A549 (cell line): ENCODE measurements at regions not wholly inside any gene's neighbourhood (a gene's known extent, or its start where the extent isn't known, plus 50 kb on each side); places are given as distances from the start of the nearest gene placed in this dataset.

Experiments
- ATAC-seq, 2 experiments: fragments of 200-7000 bp in 1 of 2; fragments of >200 bp in 1 of 2; cut with Nextera tagmentation in 1 of 2; cut with Tn5 transposase in 1 of 2; 3 replicates each; pipeline versions ENCODE4 v1.8.0 to v1.9.1; 2018 to 2020; ENCODE audit warnings: mild to moderate bottlenecking in 1 of 2, moderate library complexity in 1 of 2
- CTCF ChIA-PET: fragments of 300-600 bp; sonication (Branson Sonifier 250); formaldehyde crosslinking; extraction: SDS; loops from one replicate; lab custom pipeline; 2021; ENCODE audit warnings: antibody characterized with exemption, inconsistent platforms; lab: Yijun Ruan, JAX
- POLR2A ChIA-PET: fragments of 350-600 bp; formaldehyde crosslinking; extraction: SDS; loops from one replicate; lab custom pipeline; 2021; ENCODE audit warnings: antibody characterized with exemption, inconsistent platforms; lab: Yijun Ruan, JAX
- DNase-seq, 2 experiments: peaks; one replicate each; pipeline versions ENCODE4 v3.0.0 to v3.0.0-alpha.2; 2011 to 2016; ENCODE audit warnings: low read depth in 1 of 2, low spot score in 1 of 2
- FAIRE-seq: peaks from 2 replicates; lab custom pipeline; 2011; peaks lifted over from hg19 to GRCh38; lab: Jason Lieb, UNC
- H3K27ac ChIP-seq, 2 experiments: fragments of >200 bp; sonication (Bioruptor Twin); formaldehyde crosslinking; 3 replicates each; pipeline ENCODE4 v1.5.1; 2016 to 2017
- H3K4me1 ChIP-seq: fragments of >200 bp; sonication (Bioruptor Twin); formaldehyde crosslinking; 3 replicates; pipeline ENCODE4 v1.6.1; 2016
- H3K4me2 ChIP-seq: fragments of >200 bp; sonication (Bioruptor Twin); formaldehyde crosslinking; 3 replicates; pipeline ENCODE4 v1.6.1; 2016
- H3K4me3 ChIP-seq: fragments of >200 bp; sonication (Bioruptor Twin); formaldehyde crosslinking; 3 replicates; pipeline ENCODE4 v1.5.1; 2016
- H3K9me3 ChIP-seq: fragments of >200 bp; sonication (Bioruptor Twin); formaldehyde crosslinking; 3 replicates; pipeline ENCODE4 v1.6.1; 2016
- CBX8 ChIP-seq: fragments of 200-600 bp; sonication (generic); IDR thresholded peaks from 2 replicates; pipeline ENCODE4 v1.6.1; 2016
- EP300 ChIP-seq, 2 experiments: fragments of >200 bp; sonication (Bioruptor Twin); formaldehyde crosslinking; IDR thresholded peaks; 2 replicates in 1 of 2; 3 replicates in 1 of 2; pipeline ENCODE4 v1.6.1; 2016 to 2017
- ESRRA ChIP-seq: fragments of 150-350 bp; IDR thresholded peaks from 2 replicates; pipeline ENCODE4 v1.6.1; 2014; ENCODE audit warnings: mild to moderate bottlenecking, low read length, borderline replicate concordance
- HDAC2 ChIP-seq: fragments of 200-600 bp; sonication (generic); IDR thresholded peaks from 2 replicates; pipeline ENCODE4 v1.6.1; 2016
- HOXB13 ChIP-seq: fragments of 250-450 bp; sonication (Bioruptor Pico); IDR thresholded peaks from 2 replicates; pipeline ENCODE4 v1.5.0; 2020; ENCODE audit warnings: low read depth, mild to moderate bottlenecking, moderate library complexity
- KDM1A ChIP-seq: fragments of 200-600 bp; sonication (generic); IDR thresholded peaks from 2 replicates; pipeline ENCODE4 v1.6.1; 2016; ENCODE audit warnings: low read depth, mild to moderate bottlenecking
- NR3C1 ChIP-seq: fragments of >200 bp; sonication (Bioruptor Twin); formaldehyde crosslinking; IDR thresholded peaks from 3 replicates; pipeline ENCODE4 v1.6.1; 2017
- PHF8 ChIP-seq: fragments of 200-600 bp; sonication (generic); IDR thresholded peaks from 2 replicates; pipeline ENCODE4 v1.6.1; 2016; ENCODE audit warnings: low read depth, mild to moderate bottlenecking, antibody characterized with exemption, moderate library complexity, borderline replicate concordance
- POLR2AphosphoS2 ChIP-seq: conservative IDR thresholded peaks from 2 replicates; pipeline ENCODE4 v1.6.1; 2012; ENCODE audit warnings: low read length, improper control_type of control experiment, inconsistent platforms
- RAD21 ChIP-seq, 2 experiments: fragments of >200 bp in 1 of 2; sonication (Bioruptor Twin) in 1 of 2; formaldehyde crosslinking in 1 of 2; IDR thresholded peaks in 1 of 2; conservative IDR thresholded peaks in 1 of 2; 2 replicates in 1 of 2; 3 replicates in 1 of 2; pipeline ENCODE4 v1.6.1; 2012 to 2018; ENCODE audit warnings: inconsistent platforms in 1 of 2
- RNF2 ChIP-seq: fragments of 200-600 bp; sonication (generic); IDR thresholded peaks from 2 replicates; pipeline ENCODE4 v1.6.1; 2016; ENCODE audit warnings: low read depth, mild to moderate bottlenecking, antibody characterized with exemption, moderate library complexity, borderline replicate concordance
- ZC3H11A ChIP-seq: fragments of 450-650 bp; IDR thresholded peaks from 2 replicates; pipeline ENCODE4 v1.6.1; 2014; ENCODE audit warnings: antibody characterized with exemption, mild to moderate bottlenecking
- ZSCAN20 ChIP-seq: fragments of 250-450 bp; sonication (Bioruptor Pico); IDR thresholded peaks from 2 replicates; pipeline ENCODE4 v1.8.0; 2022; ENCODE audit warnings: mild to moderate bottlenecking, moderate library complexity
- WGBS: methylation state at CpG from one replicate; pipeline ENCODE4 v1.1.6; 2017; ENCODE audit errors: missing lambda C conversion rate; 5-methylcytosine and 5-hydroxymethylcytosine counted together
- TF ChIP-seq, protein P1 (sequence below): fragments of 250-450 bp; sonication (Bioruptor Pico); IDR thresholded peaks from 2 replicates; pipeline ENCODE4 v1.5.0; 2020; ENCODE audit warnings: low read depth, mild to moderate bottlenecking, moderate library complexity
- TF ChIP-seq, protein P2 (sequence below): fragments of 200-600 bp; sonication (generic); IDR thresholded peaks from 2 replicates; pipeline ENCODE4 v1.6.1; 2016; ENCODE audit warnings: antibody characterized with exemption, mild to moderate bottlenecking, moderate library complexity
- TF ChIP-seq, protein P3 (sequence below): IDR thresholded peaks from 2 replicates; pipeline ENCODE4 v1.6.1; 2012
- TF ChIP-seq, protein P4 (sequence below): IDR thresholded peaks from 2 replicates; pipeline ENCODE4 v1.6.1; 2012
- TF ChIP-seq, protein P5 (sequence below): fragments of 150-350 bp; IDR thresholded peaks from 2 replicates; pipeline ENCODE4 v1.6.1; 2014; ENCODE audit warnings: low read depth, mild to moderate bottlenecking, low read length
- TF ChIP-seq, protein P6 (sequence below): fragments of >200 bp; sonication (Bioruptor Twin); formaldehyde crosslinking; IDR thresholded peaks from 2 replicates; pipeline ENCODE4 v1.6.1; 2016

DNA sequence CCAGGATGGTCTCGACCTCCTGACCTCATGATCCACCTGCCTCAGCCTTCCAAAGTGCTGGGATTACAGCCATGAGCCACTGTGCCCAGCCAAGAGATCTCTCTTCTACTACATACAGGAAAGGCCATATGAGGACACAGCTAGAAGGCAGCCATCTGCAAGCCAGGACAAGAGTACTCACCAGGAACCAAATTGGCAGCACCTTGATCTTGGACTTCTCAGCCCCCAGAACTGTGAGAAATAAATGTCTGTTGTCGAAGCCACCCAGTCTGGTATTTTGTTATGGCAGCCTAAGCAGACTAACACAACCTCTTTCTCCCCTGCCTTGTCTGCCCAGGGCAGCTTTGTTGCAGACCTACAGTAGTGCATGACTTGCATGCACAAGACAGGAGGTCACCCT is 211.3 kb upstream of the HAAO start:
- FAIRE-seq, result no peak
- H3K4me1 ChIP-seq, result peaks cover 26% of the 10 kb centered on the region
- H3K4me2 ChIP-seq, result no peak overlapping the region
- H3K9me3 ChIP-seq, result no peaks in the 10 kb centered on the region
- ChIA-PET POLR2A (no interaction called here), CTCF (interaction anchor here (1.2 to 4.0 kb wide), 3 partner anchors 18 to 220 kb away, joined by 4 to 11 read pairs (median 4); no protein-coding TSS in a partner anchor)
- DNase-seq, result no peak
- ATAC-seq, result no peak
- TF ChIP-seq ESRRA, result no peak
- TF ChIP-seq, protein P1, sequence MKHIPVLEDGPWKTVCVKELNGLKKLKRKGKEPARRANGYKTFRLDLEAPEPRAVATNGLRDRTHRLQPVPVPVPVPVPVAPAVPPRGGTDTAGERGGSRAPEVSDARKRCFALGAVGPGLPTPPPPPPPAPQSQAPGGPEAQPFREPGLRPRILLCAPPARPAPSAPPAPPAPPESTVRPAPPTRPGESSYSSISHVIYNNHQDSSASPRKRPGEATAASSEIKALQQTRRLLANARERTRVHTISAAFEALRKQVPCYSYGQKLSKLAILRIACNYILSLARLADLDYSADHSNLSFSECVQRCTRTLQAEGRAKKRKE (CRISPR knock-in tag), result no peak
- H3K4me3 ChIP-seq, result no peak overlapping the region
- H3K27ac ChIP-seq, result no peak overlapping the region
- 43% methylated on average over 2 of the region's 2 CpGs for WGBS

DNA sequence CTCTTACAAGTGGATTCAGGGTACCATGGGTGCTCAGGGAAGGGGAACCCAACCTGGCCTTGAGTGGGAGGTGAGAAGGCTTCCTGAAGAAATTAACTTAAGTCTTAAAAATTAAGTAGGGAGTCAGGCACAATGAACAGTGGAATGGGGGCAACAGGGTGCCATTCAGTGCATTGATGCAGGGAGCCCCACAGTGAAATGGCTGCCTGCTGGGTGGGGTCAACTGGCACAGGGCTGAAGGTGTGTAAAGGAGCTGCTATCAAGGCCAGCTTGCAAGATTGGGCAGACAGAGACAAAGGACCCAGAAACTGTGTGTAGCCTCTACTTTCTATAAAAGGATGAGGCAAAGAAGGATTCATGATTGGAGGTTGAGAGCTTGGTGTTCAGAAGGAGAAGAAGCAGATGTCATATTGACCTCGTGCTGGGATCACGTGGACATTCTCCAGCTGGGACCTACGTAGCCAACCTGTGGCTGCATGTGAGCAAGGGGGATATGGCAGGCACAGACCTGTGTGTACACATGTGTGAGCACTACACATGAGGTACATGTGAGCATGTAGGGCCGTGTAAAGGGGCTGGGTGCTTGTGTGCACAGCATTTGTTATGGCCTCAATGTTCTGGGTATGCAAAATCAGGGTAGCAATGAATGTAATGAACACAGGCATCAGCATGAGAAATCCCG is 209.5 kb upstream of the HAAO start:
- WGBS, result 74% methylated on average over 5 of the region's 5 CpGs
- Histone ChIP-seq H3K4me2 (no peak overlapping the region), H3K9me3 (no peaks in the 10 kb centered on the region), H3K4me3 (no peak overlapping the region), H3K27ac (no peak overlapping the region), H3K4me1 (peaks cover 26% of the 10 kb centered on the region)
- TF ChIP-seq KDM1A (no peak), POLR2AphosphoS2 (no peak), CBX8 (no peak), HOXB13 (no peak), ZSCAN20 (CRISPR knock-in tag) (no peak), EP300 (IDR thresholded peaks at IDR 0.05) (no peak), NR3C1 (no peak), ZC3H11A (no peak), RAD21 (conservative IDR thresholded peaks at IDR 0.05 in 1 of 2, IDR thresholded peaks at IDR 0.05 in 1 of 2) (no peak), PHF8 (no peak), HDAC2 (no peak), RNF2 (no peak)
- TF ChIP-seq, protein P2, sequence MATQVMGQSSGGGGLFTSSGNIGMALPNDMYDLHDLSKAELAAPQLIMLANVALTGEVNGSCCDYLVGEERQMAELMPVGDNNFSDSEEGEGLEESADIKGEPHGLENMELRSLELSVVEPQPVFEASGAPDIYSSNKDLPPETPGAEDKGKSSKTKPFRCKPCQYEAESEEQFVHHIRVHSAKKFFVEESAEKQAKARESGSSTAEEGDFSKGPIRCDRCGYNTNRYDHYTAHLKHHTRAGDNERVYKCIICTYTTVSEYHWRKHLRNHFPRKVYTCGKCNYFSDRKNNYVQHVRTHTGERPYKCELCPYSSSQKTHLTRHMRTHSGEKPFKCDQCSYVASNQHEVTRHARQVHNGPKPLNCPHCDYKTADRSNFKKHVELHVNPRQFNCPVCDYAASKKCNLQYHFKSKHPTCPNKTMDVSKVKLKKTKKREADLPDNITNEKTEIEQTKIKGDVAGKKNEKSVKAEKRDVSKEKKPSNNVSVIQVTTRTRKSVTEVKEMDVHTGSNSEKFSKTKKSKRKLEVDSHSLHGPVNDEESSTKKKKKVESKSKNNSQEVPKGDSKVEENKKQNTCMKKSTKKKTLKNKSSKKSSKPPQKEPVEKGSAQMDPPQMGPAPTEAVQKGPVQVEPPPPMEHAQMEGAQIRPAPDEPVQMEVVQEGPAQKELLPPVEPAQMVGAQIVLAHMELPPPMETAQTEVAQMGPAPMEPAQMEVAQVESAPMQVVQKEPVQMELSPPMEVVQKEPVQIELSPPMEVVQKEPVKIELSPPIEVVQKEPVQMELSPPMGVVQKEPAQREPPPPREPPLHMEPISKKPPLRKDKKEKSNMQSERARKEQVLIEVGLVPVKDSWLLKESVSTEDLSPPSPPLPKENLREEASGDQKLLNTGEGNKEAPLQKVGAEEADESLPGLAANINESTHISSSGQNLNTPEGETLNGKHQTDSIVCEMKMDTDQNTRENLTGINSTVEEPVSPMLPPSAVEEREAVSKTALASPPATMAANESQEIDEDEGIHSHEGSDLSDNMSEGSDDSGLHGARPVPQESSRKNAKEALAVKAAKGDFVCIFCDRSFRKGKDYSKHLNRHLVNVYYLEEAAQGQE, result no peak
- TF ChIP-seq, protein P3, sequence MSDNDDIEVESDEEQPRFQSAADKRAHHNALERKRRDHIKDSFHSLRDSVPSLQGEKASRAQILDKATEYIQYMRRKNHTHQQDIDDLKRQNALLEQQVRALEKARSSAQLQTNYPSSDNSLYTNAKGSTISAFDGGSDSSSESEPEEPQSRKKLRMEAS, result no peak
- TF ChIP-seq, protein P4, sequence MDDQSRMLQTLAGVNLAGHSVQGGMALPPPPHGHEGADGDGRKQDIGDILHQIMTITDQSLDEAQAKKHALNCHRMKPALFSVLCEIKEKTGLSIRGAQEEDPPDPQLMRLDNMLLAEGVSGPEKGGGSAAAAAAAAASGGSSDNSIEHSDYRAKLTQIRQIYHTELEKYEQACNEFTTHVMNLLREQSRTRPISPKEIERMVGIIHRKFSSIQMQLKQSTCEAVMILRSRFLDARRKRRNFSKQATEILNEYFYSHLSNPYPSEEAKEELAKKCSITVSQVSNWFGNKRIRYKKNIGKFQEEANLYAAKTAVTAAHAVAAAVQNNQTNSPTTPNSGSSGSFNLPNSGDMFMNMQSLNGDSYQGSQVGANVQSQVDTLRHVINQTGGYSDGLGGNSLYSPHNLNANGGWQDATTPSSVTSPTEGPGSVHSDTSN, result no peak
- TF ChIP-seq, protein P5, sequence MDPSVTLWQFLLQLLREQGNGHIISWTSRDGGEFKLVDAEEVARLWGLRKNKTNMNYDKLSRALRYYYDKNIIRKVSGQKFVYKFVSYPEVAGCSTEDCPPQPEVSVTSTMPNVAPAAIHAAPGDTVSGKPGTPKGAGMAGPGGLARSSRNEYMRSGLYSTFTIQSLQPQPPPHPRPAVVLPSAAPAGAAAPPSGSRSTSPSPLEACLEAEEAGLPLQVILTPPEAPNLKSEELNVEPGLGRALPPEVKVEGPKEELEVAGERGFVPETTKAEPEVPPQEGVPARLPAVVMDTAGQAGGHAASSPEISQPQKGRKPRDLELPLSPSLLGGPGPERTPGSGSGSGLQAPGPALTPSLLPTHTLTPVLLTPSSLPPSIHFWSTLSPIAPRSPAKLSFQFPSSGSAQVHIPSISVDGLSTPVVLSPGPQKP, result no peak
- TF ChIP-seq, protein P6, sequence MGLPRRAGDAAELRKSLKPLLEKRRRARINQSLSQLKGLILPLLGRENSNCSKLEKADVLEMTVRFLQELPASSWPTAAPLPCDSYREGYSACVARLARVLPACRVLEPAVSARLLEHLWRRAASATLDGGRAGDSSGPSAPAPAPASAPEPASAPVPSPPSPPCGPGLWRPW, result no peak
- ChIA-PET POLR2A (no interaction called here), CTCF (interaction anchor here (0.6 to 4.0 kb wide), 6 partner anchors 11 to 482 kb away, joined by 3 to 12 read pairs (median 3); no protein-coding TSS in a partner anchor)
- DNase-seq, result no peak
- no peak for ATAC-seq
- FAIRE-seq, result no peak
